ENCODE measurements at regions not wholly inside any gene's neighbourhood (a gene's known extent, or its start where the extent isn't known, plus 50 kb on each side); places are given as distances from the start of the nearest gene placed in this dataset.

DNA sequence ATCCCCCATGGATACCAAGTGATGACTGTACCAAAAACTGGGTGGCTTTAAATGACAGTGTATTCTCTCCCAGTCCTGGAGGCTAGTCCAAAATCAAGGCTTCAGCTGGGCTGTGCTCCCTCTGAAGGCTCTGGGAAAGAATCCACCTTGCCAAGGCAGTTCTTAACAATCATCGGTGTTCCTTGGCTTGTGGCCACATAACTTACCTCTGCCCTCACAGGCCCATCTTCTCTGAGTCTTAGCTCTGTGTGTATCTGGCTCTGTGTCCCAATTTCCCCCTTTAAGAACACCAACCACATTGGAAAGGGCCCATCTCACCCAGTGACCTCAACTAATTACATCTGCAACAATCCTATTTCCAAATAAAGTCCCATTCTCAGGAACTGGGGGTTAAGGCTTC, 503.0 kb upstream of the PROK2 start:
- H3K4me2 ChIP-seq (ENCODE audit: insufficient read depth, low read length) = no peak overlapping the region
- intact Hi-C loops (cut with micrococcal nuclease) = no loop called here

DNA sequence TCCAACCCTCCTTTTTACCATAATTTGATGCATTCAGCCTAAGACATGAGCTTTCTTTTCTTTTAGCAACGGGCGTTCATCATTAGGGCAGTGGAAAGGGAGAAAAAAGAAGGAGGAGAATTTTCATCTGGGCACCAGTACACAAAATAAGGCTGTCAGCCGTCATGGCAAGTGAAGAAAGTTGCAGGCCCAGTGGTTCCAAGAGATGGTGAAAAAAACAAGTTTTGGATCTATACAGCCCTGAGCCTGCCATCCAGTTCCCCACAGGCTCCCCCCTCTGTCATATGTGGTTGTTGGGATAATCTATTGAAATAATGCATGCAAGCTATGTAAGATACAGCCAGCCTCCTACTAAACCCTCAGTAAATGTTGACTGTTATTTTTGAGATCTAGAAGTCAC, 500.6 kb upstream of the PROK2 start:
- H3K4me2 ChIP-seq (ENCODE audit: insufficient read depth, low read length) = no peak overlapping the region
- H3K27ac ChIP-seq (ENCODE audit: insufficient read depth, low read depth, low read length) = no peak overlapping the region
- no peaks in the 10 kb centered on the region for H3K9me1 ChIP-seq (replicated peaks; ENCODE audit: control insufficient read depth, extremely low read depth, insufficient read depth, low read length)
- no peak overlapping the region for H3K4me3 ChIP-seq (replicated peaks in 1 of 3; ENCODE audit: insufficient read depth in 1 of 3, low read depth in 1 of 3, low read length in 3 of 3)
- ChIA-PET CTCF (interaction anchor here (0.7 to 2.1 kb wide), 3 partner anchors 10 to 330 kb away, joined by 3 to 7 read pairs (median 3); no protein-coding TSS in a partner anchor), POLR2A (no interaction called here)
- no peaks in the 10 kb centered on the region for H3K4me1 ChIP-seq (ENCODE audit: control insufficient read depth, extremely low read depth, insufficient read depth, low read length)
- DNase-seq (ENCODE audit: low read depth, low spot score) (no peak), FAIRE-seq (no peak)
- no peak for TF ChIP-seq MYC (IDR thresholded peaks at IDR 0.05; ENCODE audit: low read depth, low read length)
- TF ChIP-seq, protein P1, sequence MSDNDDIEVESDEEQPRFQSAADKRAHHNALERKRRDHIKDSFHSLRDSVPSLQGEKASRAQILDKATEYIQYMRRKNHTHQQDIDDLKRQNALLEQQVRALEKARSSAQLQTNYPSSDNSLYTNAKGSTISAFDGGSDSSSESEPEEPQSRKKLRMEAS (IDR thresholded peaks at IDR 0.05; ENCODE audit: insufficient read depth, insufficient read length) = no peak
- TF ChIP-seq EZH2 (IDR thresholded peaks at IDR 0.05; ENCODE audit: borderline replicate concordance, low read depth, low read length, severe bottlenecking) = no peak
- no peak for TF ChIP-seq POLR2A (IDR thresholded peaks at IDR 0.05; ENCODE audit: low read depth, low read length)
- TF ChIP-seq FOS (IDR thresholded peaks at IDR 0.05; ENCODE audit: borderline replicate concordance, insufficient read depth, low read length) = no peak
- TF ChIP-seq POLR2AphosphoS5 (IDR thresholded peaks at IDR 0.05; ENCODE audit: insufficient read depth, low read depth, low read length) = no peak
- TF ChIP-seq, protein P2, sequence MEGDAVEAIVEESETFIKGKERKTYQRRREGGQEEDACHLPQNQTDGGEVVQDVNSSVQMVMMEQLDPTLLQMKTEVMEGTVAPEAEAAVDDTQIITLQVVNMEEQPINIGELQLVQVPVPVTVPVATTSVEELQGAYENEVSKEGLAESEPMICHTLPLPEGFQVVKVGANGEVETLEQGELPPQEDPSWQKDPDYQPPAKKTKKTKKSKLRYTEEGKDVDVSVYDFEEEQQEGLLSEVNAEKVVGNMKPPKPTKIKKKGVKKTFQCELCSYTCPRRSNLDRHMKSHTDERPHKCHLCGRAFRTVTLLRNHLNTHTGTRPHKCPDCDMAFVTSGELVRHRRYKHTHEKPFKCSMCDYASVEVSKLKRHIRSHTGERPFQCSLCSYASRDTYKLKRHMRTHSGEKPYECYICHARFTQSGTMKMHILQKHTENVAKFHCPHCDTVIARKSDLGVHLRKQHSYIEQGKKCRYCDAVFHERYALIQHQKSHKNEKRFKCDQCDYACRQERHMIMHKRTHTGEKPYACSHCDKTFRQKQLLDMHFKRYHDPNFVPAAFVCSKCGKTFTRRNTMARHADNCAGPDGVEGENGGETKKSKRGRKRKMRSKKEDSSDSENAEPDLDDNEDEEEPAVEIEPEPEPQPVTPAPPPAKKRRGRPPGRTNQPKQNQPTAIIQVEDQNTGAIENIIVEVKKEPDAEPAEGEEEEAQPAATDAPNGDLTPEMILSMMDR (IDR thresholded peaks at IDR 0.05; ENCODE audit: extremely low read depth in 1 of 2, insufficient read depth in 1 of 2, low read depth in 1 of 2, low read length in 2 of 2) = no peak
- no peak for TF ChIP-seq JUN (IDR thresholded peaks at IDR 0.05; ENCODE audit: borderline replicate concordance, insufficient read depth, insufficient read length, low read depth)
- TF ChIP-seq GATA2 (IDR thresholded peaks at IDR 0.05; ENCODE audit: insufficient read depth, insufficient read length, low read depth, low read length) = no peak
- no peaks in the 10 kb centered on the region for H4K20me1 ChIP-seq (replicated peaks; ENCODE audit: control insufficient read depth, extremely low read depth, insufficient read depth, low read length)
- intact Hi-C loops (cut with micrococcal nuclease) (no loop called here), dilution Hi-C loops (cut with MboI; ENCODE audit: extremely low pct_ligation_motif_present, low sequenced_read_pairs) (no loop called here)
- no peak overlapping the region for H2AFZ ChIP-seq (ENCODE audit: low read depth, low read length)
- no peaks in the 10 kb centered on the region for H3K36me3 ChIP-seq (ENCODE audit: control insufficient read depth in 2 of 2, extremely low read depth in 1 of 2, insufficient read depth in 2 of 2, low read length in 2 of 2)
- H3K27me3 ChIP-seq (ENCODE audit: control insufficient read depth in 2 of 2, insufficient read depth in 2 of 2, low read length in 2 of 2) = peaks cover 77 to 78% of the 10 kb centered on the region in 2 experiments
- H3K79me2 ChIP-seq (ENCODE audit: control insufficient read depth, insufficient read depth, low read length) = no peaks in the 10 kb centered on the region
- no peak overlapping the region for H3K9ac ChIP-seq (replicated peaks; ENCODE audit: extremely low read depth, insufficient read depth, low read length)
- H3K9me3 ChIP-seq (replicated peaks; ENCODE audit: control insufficient read depth, insufficient read depth, low read length) = no peaks in the 10 kb centered on the region
- no TSS peak for BruUV-seq (replicated peaks)

More for the DNA sequence above, 503.0 kb upstream of the PROK2 start:
- no peaks in the 10 kb centered on the region for H3K9me3 ChIP-seq (replicated peaks; ENCODE audit: control insufficient read depth, insufficient read depth, low read length)
- CTCF ChIA-PET = no interaction called here
- H3K79me2 ChIP-seq (ENCODE audit: control insufficient read depth, insufficient read depth, low read length) = no peaks in the 10 kb centered on the region
- H3K27ac ChIP-seq (ENCODE audit: insufficient read depth, low read depth, low read length) = no peak overlapping the region
- peaks cover 82 to 83% of the 10 kb centered on the region in 2 experiments for H3K27me3 ChIP-seq (ENCODE audit: control insufficient read depth in 2 of 2, insufficient read depth in 2 of 2, low read length in 2 of 2)
- H4K20me1 ChIP-seq (replicated peaks; ENCODE audit: control insufficient read depth, extremely low read depth, insufficient read depth, low read length) = no peaks in the 10 kb centered on the region
- POLR2A ChIA-PET = no interaction called here
- no peaks in the 10 kb centered on the region for H3K9me1 ChIP-seq (replicated peaks; ENCODE audit: control insufficient read depth, extremely low read depth, insufficient read depth, low read length)
- FAIRE-seq = no peak
- H3K4me1 ChIP-seq (ENCODE audit: control insufficient read depth, extremely low read depth, insufficient read depth, low read length) = no peaks in the 10 kb centered on the region
- no peaks in the 10 kb centered on the region for H3K36me3 ChIP-seq (ENCODE audit: control insufficient read depth in 2 of 2, extremely low read depth in 1 of 2, insufficient read depth in 2 of 2, low read length in 2 of 2)
- H3K9ac ChIP-seq (replicated peaks; ENCODE audit: extremely low read depth, insufficient read depth, low read length) = no peak overlapping the region
- no peak for TF ChIP-seq MYC (IDR thresholded peaks at IDR 0.05; ENCODE audit: low read depth, low read length)
- no peak overlapping the region for H2AFZ ChIP-seq (ENCODE audit: low read depth, low read length)
- no TSS peak for BruUV-seq (replicated peaks)
- dilution Hi-C loops (cut with MboI; ENCODE audit: extremely low pct_ligation_motif_present, low sequenced_read_pairs) = no loop called here
- DNase-seq (ENCODE audit: low read depth, low spot score) = no peak
- no peak overlapping the region for H3K4me3 ChIP-seq (replicated peaks in 1 of 3; ENCODE audit: insufficient read depth in 1 of 3, low read depth in 1 of 3, low read length in 3 of 3)

All from endothelial cell of umbilical vein (primary cell).